HG03064 (cell line): ENCODE measurements at regions not wholly inside any gene's neighbourhood (a gene's known extent, or its start where the extent isn't known, plus 50 kb on each side); places are given as distances from the start of the nearest gene placed in this dataset.

Experiments
- ATAC-seq: cut with Tn5 transposase; IDR thresholded peaks from one replicate; pipeline ENCODE4 v1.9.1; 2021; ENCODE audit warnings: low read depth; ENCODE audit not compliant: unreplicated experiment

DNA sequence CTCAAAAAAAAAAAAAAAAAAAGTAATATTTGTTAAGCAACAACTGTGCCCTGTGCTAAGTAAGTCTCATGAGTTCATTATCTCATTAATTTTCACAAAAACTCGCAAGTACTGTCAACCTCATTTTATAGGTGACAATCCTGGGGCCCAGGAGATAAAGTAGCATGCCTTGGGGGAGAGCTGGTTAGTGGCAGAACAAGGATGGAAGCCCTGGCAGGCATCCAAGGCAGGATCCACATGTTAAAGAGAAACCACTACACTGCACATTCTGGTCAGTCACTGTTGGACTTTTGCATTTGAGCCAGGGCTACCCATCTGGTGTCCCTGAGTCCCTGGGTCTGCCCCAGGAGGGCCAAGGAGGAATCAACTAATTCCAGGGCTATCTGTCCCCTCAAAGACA is 54.6 kb downstream of the ZFP36L2 start:
- no peak for ATAC-seq

DNA sequence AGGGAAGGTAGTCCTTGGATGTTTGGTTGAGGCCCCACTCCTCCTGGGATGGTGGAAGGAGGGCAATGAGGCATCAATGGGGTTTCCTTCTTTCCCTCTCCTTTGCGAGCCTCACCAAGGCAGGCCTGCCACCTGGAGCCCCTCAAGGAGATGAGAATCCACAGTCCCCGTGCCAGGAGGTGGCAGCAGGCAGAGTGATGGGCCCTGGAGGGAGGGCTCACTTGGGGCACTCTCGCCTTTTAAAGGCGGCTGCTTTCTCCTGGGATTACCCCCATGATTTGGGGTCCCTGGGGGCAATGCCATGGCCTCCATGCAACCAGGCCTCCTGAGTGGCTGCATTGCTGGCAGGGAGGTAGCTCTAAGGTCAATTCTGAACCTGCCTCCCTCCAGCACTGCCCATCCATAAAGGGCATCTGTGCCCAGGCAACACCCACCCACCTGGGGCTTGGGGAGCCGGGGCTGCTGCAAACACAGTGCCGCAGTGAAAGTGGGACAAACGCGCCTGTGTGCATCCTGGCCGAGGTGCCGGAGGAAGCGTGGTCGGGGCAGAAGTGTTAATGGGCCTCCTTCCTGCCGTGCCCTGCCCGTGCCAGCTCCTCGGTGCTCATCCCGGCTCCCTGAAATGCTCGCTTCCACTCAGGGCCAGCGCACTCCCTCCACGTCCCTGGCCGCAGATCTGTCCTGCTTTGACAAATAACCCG is 55.9 kb downstream of the ZFP36L2 start:
- no peak for ATAC-seq

DNA sequence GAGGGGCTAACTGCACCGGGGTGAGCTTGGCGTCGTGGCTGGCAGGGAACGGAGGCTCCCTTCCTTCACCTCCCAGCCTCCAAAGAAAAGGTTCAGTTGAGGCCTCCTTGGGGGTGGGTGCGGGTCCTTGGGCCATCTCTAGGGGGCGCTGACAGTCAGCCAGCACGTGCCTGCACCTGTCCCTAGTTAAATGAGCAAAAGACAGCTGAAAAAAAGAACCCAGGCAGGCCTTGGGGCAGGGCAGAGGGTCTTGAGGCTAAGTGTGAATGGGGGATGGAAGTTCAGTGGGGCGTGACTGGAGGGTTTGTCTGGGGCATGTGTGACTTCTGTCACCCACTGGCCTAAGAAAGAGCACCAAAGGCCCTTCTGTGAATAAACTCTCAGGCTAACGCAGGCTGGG is 56.4 kb downstream of the ZFP36L2 start:
- ATAC-seq, result no peak

DNA sequence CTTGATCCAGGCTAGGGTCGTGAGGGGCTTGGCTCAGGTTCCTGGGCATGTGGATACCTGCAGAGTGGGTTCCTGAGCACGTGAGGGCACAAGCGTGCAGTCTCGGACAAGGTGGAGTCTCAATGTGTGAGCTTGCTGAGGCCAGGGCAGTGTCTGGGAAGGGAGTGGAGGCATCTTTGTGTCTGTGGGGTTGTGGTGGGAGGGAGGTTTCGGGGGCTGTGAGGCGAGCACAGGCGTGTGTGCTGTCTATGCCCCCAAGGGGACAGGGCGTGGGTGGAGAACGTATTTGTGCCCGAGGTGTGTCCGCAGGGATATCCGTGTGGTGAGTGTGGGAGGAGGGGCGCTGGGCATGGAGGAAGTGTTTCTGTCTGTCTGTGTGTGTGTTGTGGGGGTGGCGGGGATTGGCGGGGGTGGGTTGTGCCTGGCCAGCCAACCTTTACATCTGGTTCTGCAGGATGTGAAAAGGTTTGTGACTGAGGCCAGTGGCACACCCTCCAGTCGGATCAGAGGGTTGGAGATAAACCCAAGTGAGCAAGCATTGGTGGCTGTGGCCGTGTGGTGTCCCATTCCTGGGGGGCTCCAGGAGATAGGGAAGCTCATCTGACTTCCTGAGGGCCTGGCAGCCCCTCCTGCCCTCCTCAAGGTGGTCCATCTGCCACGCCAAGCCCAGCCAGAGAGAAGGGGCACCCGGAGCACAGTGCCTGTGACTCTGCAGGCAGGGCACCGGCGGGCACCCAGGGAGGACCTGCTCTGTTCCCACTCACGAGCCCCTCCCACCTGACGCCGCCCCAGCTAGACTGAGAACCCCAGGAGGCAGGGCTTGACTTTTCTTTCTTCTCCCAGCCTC is 57.1 kb downstream of the ZFP36L2 start:
- ATAC-seq, result no peak

DNA sequence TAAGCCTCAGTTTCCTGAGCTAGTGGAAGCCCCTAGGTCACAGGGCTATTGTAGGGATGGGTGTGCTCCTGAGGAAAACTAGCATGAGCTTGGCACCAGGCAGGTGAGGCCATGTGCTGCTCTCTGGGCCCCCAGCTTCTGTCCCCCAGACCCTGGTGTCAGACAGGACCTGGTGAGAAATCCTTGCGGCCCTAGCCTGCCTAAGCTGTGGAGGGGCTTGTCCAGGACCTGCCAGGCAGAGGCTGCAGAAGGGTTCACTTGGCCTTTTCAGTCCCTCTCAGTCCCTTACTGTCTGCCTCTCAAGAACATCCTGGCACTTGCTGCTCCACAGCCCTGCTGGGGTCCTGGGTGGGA is 58.4 kb downstream of the ZFP36L2 start:
- no peak for ATAC-seq

DNA sequence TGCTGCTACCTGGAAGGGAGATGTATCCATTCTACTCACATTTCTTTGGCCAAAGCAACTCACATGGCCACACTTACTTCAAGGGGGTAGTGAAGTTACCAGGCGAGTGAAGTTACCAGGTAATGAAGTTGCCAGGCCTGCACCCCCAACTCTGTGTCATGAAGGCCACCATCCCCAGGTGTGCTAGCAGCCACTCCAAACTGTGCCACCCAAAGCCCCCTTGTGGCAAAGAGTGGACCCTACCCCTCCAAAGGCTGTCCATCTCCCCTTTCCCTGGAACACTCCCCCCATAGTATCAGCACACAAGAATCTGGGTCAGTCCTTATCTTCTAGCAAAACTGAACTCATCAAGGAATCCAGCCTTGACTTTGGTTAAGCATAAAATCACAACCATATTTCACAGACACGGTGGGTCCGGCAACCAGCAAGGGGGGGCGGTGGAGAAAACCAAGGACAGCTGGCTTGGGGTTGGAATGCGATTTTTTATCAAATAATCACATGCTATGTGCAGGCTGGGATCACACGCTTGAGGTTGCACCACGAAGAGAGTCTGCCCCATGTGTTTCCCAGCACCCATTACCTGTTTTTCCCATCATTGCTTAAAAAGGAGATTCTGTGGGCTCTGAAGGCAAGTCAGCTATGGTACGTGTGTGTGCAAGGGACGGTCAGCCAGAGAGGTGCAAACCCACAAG is 60.9 kb downstream of the ZFP36L2 start:
- ATAC-seq, result no peak

DNA sequence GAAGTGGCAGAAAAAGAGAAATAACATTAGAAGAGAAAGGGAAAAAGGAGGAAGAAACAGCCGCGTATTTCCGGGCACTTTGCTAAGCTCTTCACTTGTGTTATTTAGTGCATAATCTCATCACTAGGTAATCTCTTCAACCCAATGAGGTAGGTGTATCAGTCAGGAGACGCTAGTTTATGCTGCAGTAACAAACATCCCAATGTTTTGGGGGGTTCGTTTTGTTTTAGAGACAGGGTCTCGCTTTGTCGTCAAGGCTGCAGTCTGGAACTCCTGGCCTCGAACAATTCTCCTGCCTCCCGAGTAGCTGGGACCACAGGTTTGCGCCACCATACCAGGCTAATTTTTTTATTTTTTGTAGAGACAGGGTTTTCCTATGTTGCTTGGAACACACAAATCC is 61.7 kb downstream of the ZFP36L2 start:
- no peak for ATAC-seq

DNA sequence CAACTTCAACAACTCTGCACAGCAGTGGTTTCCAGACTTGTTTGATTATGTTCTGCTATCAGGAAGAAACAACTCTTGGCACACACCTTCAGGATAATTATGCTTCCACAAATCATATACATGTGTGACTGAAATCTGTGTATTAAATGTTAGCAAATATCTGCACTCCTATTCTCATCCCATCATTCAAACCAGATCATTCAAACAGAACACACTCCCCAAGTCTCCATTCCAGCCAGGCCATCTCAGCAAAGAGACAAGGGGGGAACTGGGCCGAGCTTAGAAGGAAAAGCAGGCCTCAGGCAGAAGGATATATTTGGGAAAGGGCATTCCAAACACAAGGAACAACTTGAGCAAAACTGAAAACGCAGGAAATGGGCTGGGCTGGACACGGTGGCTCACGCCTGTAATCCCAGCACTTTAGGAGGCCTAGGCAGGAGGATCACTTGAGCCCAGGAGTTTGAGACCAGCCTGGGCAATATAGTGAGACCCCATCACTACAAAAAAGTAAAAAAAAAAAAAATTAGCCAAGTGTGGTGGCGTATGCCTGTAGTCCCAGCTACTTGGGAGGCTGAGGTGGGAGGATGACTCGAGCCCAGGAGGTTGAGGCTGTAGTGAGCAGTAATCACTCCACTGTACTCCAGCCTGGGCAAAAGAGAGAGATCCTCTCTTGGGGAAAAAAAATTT is 62.7 kb downstream of the ZFP36L2 start:
- no peak for ATAC-seq

DNA sequence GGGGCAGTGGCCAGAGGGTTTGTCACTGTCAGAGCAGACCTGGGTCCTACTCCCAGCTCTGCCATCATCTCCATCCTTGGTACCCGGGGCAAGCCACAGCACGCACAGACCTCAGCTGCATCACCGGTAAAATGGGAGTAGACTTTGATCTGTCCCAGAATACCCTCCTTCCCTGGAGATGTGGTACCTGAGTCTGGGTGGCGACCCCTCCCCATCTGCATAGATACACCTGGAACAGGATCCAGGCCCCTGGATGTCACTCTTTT is 64.0 kb downstream of the ZFP36L2 start:
- no peak for ATAC-seq

DNA sequence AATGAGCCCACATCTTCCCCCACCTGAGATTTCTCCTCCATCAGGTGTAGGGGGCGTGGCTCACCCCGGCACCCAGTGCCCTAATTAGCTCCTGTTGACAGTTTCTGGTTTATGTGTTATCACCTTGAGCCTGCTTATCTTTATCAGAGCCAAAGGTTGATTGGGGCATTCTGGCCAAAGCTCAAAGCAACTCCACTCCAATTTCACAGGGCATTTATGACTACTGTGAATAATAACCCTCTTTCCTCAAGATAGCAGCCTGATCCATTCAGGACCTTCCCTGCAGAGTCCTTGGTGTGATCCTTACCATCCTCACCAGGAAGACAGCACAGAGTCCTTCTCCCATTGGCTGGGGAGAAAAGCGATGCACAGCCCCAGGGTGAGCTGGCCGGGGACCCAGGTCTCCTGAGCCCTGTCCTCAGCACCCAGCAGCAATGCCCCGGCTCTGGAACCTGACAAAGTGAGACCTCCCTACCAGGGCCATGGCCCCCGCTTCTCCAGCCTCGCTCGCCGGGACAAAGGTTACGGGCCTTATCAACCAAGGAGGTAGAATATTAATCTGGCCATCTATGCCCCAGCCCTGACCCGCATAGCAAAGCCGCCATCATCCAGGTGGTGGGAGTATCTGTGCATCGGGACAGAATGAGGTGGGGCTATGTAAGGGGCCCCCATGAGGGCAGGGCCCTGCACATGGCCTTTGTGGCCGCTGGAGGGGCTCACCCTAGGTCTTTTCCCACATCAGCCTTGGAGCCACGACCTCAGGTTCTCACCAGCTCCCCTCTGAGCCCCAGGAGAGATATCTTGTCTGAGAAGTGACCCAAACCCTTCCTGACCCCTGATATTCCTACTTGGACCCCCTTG is 64.5 kb downstream of the ZFP36L2 start:
- ATAC-seq, result no peak

DNA sequence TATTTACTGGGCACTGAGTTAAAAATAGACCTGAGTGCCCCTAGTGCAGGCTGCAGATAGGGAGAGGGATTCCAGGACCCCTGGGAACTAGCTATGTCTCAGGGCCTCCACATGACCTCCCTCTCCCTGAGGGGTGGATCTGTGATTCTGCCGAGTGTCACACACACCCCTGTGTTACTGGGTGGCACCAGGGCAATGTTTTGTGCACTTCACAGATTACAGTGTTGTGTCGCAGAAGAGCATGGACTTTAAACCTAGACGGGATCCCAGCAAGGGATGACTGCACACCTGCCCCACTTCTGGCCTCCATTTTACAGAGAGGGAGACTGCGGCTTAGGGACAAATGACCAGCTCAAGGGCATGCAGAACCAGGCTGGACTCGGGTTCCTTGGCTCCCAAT is 65.6 kb downstream of the ZFP36L2 start:
- no peak for ATAC-seq

DNA sequence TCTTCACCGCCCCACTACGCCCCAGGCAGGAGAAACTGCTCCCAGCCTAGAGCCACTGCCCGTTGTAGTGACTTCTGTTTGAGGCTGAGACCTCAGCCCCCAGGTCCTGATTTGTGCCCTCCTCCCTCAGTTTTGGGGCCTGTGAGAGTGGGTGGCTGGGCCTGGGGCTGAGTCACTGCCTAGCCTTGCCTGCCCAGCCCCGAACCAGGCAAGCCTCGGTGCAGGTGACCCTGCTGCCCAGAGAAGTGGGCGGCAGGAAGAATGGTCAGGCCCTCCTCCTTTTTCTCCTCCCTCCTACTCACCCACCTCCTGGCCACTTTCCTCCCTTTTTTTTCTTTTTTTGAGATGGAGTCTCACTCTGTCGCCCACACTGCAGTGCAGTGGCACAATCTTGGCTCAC is 66.6 kb downstream of the ZFP36L2 start:
- no peak for ATAC-seq

DNA sequence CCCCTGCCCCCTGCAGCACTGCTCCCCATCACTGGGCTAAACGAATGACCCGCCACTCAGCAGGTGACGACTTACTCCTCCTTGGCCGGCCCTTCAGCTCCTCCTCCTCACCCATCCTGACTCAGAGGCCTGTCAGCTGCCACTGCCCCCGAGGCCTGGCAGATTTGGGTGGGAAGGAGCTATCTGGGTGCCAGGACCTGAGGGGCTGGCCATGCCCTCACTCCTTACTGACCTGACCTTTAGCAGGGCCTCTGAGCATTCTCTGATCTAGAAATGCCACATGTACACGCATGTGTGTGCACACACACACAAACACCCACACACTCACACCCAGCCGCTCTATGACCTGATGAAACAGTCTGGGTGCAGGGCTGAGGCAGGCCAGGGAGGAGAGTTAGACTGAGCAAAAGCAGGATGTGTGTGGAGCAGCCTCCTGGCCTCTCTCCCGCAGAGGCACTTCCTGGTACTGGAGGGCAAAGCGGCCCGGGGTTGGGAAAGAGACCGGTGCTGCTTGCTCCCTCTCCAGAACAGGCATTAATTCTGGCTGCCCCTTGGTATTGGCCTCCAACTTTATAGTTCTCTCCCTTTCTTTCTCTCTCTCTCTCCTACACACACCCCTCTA is 68.0 kb downstream of the ZFP36L2 start:
- ATAC-seq, result peak; percentile 7

DNA sequence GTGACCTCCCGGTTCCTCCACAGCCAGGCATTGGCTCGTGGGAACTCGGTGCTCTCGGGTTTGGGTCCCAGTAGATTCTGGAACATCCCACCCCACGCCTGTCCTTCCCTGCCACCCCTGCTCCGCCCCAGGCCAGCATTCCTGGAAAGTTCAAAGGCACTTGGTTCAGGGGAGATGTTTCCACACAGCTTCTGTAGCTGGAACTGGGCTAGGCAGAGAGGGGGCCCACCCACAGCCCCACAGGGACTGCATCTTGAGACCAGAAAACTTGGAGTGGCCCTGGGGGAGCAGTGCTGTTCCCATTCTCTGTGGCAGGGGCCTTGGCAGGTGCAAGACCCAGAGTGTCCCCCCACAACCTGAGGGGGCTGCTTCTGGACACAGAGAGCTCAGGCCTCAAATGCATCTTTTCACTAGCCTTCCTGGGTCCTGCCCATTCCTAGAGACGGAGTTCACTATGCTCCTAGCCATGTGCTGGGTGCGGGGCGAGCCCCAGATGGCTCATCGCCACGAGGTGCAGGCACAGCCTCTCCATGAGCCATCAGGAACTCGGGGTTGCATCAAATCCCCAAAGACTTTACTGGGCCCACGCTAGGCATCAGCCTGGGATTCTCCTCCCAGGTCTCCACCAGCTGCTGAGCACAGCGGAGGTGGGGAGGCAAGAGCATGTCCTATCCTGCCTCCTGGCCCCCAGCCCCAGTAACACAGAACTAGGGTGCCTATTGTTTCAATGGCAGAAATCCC is 68.7 kb downstream of the ZFP36L2 start:
- ATAC-seq, result no peak

DNA sequence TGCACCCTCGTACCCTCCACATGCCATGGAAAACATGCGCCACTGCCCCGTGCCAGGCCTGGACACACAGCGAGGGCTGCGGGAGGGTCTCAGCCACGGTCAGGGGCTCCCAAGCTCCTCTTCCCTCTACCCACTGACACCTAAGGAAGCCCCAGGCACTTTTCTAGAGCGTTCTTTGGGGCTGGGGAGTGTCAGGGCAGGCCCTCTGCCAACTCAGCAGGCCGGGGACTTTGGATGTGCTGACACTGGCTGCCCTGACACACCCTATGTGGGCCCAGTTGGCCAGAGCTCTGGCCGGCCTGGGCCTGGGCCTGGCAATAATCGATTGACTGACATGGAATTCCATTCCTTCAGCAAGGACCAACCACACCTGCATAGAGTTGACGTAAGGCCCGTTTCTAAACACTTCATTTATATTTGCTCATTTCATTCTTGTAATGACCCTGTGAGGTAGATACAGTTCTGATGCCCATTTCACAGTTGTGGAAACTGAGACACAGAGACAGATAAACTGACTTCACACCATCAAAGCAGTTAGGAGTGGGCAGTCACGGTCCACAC is 70.5 kb downstream of the ZFP36L2 start:
- no peak for ATAC-seq

DNA sequence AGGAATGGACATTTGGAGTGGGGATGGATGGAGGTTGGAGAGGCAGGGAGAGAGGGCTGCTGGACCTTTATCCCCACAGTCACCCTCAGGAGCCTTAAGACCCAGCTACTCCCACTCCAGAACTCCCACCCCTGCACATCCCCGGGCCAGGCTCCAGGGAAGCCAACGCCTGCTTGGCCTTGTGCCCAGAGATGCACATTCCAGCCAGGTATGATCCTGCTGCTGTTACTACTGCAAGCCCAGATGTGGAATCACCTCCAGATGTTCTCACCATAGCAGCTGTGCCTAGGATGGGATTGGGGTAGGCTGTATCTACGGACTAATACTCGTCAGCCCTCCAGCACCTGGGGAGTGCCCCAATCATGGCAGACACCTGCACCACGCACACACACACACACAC is 71.7 kb downstream of the ZFP36L2 start:
- ATAC-seq, result no peak

DNA sequence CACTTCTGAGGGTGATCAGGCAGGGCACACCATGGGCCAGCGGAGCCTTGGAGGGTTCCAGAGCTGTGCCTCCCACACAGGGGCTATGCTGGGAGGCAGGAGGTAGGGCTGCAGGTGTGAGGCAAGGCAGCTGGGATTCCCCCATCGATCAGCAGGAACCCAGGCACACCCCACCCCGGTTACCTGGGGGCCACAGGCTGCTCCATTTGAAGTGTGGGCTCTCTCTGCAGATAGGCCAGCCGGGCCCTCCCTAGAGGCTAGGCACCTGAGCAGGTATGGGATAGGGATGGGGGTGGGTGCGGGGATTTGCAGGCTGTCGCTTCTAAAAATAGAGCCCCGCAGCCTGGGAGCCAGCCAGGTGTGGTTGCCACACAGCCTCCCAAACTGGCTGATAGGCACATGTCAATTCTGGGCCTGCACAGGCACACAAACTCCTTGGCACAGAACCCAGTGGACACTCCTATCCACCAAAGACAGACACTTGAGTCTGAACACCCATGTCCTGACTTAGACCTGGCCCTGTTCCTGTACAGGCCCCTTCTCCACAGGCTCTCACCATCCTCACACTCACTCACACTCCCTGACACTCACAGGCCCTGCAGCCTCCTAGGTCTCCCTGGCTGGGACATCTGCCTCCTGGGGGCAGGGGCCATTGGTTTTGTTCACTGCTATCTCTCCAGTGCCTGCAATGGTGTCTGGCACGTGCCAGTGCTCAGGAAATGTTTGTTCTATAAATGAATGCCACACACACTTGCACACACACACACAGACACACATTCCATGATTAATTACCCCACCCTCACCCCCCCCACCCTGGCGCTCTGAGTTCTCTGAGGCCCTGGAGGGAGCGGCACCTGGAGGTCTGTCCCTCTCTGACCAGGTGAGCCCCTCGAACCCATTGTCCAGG is 73.4 kb downstream of the ZFP36L2 start:
- no peak for ATAC-seq

DNA sequence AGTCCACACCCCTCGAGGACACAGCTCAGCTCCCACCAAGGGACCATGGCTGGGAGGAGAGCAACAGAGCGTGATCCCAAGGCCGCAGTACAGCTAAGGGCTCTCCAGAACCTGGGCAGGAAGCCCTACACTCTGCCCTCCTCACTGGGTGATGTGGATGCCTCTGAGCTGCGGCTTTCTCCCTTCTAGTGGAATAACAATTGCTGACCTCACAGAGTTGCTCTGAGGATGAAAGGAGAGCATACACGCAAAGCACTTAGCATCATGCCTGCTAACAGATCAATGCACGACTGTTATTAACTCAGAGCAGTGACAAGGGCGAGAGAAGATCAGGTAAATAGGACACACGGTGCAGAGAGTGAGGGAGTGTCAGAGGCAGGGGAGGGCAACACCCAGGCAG is 74.2 kb downstream of the ZFP36L2 start:
- no peak for ATAC-seq
